HL-60 (cell line): ENCODE measurements at regions not wholly inside any gene's neighbourhood (a gene's known extent, or its start where the extent isn't known, plus 50 kb on each side); places are given as distances from the start of the nearest gene placed in this dataset.

Experiments used
- CTCF ChIP-seq: IDR thresholded peaks from one replicate; pipeline ENCODE4 v1.5.1; 2011; ENCODE audit warnings: low read length, control low read depth, inconsistent platforms; ENCODE audit not compliant: insufficient read depth
- GABPA ChIP-seq: IDR thresholded peaks from 2 replicates; pipeline ENCODE4 v1.6.1; 2012; ENCODE audit warnings: low read depth
- POLR2AphosphoS5 ChIP-seq: IDR thresholded peaks from 2 replicates; pipeline ENCODE4 v1.6.1; 2012; ENCODE audit warnings: low read depth

DNA sequence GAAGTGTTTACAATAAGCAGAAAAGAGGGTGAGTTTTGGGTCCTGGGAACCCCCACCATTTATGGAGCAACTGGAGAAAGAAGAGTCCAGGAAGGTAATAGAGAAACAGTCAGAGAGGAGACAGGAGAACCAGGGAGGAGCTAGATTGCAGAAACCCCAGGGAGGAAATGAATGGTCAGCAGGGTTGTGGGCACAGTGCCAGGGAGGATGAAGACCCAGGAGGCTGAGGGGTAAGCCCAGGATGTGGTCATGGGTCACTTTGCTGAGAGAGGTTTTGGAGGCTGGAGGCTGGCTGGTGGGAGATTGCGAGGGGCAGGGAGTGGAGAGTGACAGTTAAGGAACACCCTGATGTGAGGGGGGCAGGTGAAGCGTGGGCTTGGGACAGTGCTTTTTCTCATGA lies 169.9 kb upstream of the CSF3R start:
- TF ChIP-seq CTCF (no peak), POLR2AphosphoS5 (no peak), GABPA (no peak)
